ENCODE measurements at regions not wholly inside any gene's neighbourhood (a gene's known extent, or its start where the extent isn't known, plus 50 kb on each side); places are given as distances from the start of the nearest gene placed in this dataset.

DNA sequence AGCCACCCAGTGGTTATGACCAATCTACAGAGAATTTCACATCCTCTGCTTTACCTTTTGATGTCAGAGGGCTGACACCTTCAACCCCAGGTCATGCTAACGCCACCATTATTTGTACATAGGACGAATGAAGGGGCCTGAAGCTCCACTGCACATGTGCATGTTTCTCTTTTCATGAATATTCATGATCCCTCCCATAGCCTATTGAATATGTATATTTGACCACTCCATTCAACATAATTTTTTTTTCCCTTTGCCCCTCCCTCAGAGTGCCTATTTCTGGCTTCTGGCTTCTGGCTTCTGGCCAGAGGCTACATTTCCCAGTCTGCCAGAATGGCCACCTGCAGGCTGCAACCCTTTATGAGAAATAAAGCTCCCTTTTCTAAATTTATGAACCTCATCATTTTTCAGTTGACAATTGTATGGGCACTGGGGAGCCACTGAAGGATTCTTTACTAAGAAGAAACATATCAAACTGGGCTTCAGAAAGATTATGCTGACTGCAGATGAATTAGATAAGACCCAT, 406.7 kb downstream of the SIPA1L2 start:
- DNase-seq (ENCODE audit: low read depth in 4 of 4, low spot score in 2 of 4), result no peak

GRCh38 chr1:232222614-232223013, 407.3 kb downstream of the SIPA1L2 start:
- no peak for DNase-seq (ENCODE audit: low read depth in 4 of 4, low spot score in 2 of 4)

DNA sequence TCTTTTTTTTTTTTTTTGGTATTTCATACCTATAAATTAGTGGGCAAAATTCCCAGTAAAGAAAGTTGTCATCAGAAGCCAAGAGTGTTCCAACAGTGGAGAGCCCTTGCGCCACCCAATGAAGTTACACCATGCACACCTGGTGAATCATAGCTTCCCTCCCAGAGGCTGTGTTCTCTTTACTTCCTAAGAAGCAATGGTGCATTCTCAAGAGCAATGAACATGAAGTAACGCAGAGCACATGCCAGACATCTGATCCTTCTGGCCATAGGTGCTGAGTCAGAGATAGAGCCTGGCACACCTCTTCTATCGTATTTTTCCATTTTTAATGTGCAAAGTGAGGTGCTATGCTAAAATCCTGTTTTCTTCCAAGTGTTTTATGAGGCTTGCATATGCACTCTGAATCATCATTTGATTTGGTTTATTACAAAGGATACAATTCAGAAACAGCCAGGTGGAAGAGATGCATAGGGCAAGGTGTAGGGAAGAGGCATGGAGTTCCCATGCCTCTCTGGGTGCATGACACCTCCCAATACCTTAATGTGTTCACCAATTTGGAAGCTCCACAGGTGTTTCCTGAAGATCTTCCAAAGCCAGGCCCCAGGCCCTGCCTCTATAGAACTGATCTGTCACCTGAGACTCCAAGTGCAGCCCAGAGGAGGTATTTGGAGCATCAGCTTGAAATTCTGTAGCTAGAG, 408.0 kb downstream of the SIPA1L2 start:
- DNase-seq (ENCODE audit: low read depth in 4 of 4, low spot score in 2 of 4), result no peak

- no peak for DNase-seq (ENCODE audit: low read depth in 4 of 4, low spot score in 2 of 4)
These were observed 410.7 kb downstream of the SIPA1L2 start for GRCh38 chr1:232218955-232219865.

DNA sequence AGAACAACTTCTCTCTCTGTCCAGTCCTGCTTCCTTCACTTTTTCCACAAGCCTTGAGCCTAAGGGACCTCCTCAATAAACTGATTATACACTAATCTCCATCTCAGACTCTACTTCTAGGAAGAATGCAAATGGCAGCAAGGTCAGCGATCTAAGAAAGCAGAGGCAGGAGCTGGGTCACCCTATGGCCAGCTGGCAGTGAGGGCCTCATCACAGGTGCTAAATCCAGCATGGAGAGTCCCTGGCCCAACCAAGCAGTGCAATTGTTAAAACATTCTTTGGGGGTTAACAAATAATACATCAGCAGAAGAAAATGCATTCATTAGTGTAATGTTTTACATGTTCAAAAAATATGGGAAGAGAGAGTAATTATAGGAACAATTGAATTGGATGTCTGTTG, 416.0 kb downstream of the SIPA1L2 start:
- DNase-seq (ENCODE audit: low read depth in 4 of 4, low spot score in 2 of 4), result no peak

DNA sequence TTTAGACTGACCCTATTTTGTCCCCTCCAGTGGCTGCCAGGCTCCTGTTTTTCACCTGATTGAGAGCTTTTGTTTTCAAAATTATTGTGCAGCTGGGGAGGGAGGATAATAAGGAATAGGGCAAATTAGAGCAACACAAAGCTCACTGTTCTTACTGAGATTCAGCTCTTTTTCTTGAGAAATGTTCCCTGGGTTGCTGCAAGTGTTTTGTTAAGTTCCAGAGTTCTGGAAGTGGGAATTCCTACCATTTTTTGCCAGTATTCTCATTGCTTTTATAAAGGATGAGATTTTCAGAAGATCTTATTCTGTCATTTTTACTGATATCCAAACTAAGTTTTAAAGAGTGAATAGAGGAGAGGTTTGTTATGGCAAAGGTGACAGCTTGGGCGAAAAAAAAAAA, 417.7 kb downstream of the SIPA1L2 start:
- DNase-seq (ENCODE audit: low read depth in 4 of 4, low spot score in 2 of 4), result no peak

DNA sequence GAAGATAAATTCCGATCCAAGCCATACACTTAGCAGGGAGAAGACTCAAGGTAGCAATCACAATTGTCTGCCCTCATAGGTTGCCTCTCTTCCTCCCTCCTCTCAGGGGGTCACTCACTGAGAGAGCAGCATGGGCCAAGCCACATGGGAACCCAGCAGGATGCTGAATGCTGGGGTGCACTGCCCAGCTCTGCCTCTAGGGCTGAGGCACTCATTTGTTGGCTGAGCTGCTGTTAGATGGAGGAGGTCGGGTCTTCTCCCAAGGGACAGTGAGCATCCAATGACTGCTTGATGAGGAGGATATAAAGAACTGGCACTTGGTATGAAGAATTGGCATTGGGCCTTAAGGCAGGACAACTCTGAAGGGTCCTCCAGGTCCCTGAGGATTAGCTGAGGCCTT, 418.8 kb downstream of the SIPA1L2 start:
- no peak for DNase-seq (ENCODE audit: low read depth in 4 of 4, low spot score in 2 of 4)

DNA sequence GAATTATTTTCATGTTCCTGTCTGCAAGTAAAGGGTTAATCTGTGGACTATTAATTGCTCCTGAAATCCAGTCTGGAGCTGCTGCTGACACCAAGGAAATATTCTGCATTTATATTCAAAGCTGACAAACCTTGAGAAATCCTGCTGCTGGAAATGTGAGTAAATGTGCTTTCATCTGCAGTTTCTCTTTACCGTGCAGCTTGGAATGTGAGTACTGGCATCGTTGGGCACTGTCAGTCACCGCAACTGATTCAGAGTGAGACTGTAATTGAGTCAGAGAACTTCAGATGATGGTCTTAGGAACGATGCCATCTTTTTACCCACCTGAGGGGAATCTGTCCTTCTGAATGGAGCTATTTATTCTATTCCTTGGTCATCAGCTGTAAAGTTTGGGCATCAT, 420.6 kb downstream of the SIPA1L2 start:
- no peak for DNase-seq (ENCODE audit: low read depth in 4 of 4, low spot score in 2 of 4)

- no peak for DNase-seq (ENCODE audit: low read depth in 4 of 4, low spot score in 2 of 4)
These were observed 422.7 kb downstream of the SIPA1L2 start for GRCh38 chr1:232207073-232207866.

DNA sequence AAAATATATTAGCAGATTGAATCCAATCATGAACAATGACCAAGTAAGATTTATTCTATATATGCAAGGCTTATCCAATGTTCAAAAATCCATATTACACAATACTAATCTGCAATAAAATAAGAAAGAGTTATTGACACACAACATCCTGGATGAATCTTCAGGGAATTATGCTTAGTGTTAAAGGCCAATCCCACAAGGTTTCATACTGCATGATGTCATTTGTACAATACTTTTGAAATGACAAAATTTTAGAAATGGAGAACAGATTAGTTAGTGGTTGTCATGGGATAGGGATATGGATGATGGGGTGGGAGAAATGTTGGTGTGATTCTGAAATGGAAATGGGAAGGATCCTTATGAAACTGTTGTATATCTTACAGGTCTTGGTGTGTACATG, 425.7 kb downstream of the SIPA1L2 start:
- no peak for DNase-seq (ENCODE audit: low read depth in 4 of 4, low spot score in 2 of 4)

DNA sequence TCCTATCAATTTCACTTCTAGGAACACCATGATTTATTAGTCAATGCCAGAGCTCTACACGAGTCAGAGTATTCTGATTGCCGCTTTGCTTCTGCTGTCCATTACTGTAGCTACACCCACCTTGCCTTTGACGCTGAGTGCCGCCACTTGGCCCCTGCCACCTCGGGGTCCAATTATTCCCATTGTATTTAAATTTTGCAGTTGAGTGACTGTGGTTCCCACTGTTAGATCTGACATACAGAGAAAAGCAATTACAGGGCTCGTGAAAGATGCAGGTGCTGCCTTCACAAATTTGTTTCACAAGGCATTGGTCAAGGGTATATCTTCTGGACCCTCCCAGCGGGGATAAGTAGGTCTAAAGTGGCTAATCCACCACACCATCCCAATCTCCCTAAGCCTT, 428.9 kb downstream of the SIPA1L2 start:
- DNase-seq (ENCODE audit: low read depth in 4 of 4, low spot score in 2 of 4), result no peak

- no peak for DNase-seq (ENCODE audit: low read depth in 4 of 4, low spot score in 2 of 4)
These were observed 433.9 kb downstream of the SIPA1L2 start for GRCh38 chr1:232196042-232196441.

- DNase-seq (ENCODE audit: low read depth in 4 of 4, low spot score in 2 of 4), result no peak
These were observed 435.5 kb downstream of the SIPA1L2 start for GRCh38 chr1:232194424-232194823.

DNA sequence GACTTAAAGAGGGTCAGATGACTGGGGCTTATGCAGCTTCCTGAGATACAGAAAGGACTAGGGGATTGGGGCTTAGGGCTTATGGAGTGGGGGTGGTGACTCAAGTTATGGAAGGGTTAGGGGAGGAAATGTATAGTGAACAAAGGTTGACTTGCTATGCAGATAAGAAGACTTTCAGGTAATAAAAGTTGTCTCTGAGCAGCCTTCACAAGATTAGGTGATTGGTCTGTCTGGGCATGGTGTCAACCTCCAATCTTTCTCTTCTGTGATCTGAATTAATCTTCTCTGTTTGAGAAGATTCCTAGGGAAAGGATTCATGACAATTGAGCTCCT, 436.5 kb downstream of the SIPA1L2 start:
- DNase-seq (ENCODE audit: low read depth in 4 of 4, low spot score in 2 of 4), result no peak

DNA sequence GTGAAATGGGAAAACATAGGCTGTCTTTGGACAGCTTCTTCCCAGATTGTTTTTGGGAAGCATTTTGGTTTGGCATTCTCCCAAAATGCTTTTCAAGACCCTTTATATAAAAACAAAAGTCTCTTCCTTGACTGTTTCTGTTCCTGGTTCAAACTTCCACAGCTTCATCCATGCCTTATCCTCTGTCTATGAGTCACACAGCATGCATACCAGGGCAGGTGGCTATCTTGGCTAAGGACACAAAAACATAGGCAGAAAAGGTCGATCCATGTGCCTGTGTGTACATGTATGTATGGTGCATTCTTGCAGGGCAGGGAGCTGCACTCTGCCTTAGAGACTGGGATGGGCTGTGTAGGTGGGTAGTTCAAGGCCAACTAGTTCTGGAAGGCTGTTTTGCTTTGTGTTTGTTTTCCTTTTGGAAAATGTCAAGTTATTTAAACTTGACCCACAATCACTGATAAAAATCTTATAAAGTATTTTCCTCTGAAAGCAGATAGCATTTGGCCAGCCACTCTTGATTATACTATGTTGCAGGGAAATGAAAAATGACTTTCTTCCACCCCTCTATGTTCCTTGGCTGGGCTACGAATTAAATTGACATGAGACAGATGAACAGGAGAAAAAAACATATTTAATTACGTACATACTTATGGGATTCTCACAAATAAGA, 437.0 kb downstream of the SIPA1L2 start:
- no peak for DNase-seq (ENCODE audit: low read depth in 4 of 4, low spot score in 2 of 4)

DNA sequence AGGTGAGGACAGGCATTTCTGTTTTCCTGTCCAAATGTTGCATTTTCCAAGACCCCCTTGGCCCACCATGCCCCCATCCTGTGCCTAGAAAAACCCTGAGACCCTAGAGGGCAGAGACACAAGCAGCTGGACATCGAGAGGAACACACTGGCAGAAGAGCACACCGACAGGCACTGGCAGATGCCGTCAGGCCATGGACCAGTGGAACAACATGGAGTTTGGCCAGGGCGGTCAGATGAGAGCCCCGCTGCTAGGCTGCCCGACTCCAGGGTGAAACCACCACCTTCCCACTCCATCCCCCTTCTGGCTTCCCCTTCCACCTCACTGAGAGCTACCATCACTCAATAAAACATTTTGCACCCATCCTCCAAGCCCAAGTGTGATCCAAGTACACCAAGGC, 438.4 kb downstream of the SIPA1L2 start:
- no peak for DNase-seq (ENCODE audit: low read depth in 4 of 4, low spot score in 2 of 4)

DNA sequence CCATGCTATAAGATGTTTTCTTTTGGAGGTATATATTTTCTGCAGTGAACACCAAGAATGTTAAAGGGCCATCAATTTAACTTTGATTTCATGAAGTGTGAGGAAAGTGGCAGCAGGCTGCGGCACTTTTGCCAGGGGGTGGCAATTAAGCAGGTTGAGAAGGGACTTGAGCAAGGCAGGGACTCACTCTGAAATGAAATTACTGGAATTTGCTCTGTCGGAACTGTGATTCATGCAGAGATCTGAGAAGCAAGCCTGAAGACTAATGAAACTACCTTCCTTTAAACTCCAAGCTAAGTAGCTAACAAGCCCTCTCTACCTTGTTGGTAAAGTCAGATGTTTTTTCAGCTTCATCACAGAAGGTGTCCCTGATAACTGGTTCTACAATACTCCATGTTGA, 441.6 kb downstream of the SIPA1L2 start:
- DNase-seq (ENCODE audit: low read depth in 4 of 4, low spot score in 2 of 4), result no peak

DNA sequence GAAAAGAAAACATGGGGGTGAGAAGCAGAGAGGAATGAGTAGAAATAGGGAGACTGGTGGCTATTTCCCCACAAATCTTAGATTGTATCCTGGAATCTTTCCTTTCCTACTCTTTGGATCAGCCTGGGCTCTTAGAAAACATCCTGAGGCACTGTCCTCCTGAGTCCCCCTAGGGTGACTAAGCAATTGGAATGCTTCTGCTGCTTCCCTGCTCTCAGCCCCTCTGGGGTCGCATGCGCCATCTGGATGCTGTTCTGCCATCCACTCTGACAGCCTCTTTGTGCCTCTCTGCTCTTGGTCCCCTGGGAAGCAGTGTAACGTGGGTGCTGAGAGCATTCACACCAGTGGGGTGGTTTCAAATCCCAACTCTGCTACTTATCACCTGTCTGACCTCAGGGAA, 443.0 kb downstream of the SIPA1L2 start:
- DNase-seq (ENCODE audit: low read depth in 4 of 4, low spot score in 2 of 4), result no peak

DNA sequence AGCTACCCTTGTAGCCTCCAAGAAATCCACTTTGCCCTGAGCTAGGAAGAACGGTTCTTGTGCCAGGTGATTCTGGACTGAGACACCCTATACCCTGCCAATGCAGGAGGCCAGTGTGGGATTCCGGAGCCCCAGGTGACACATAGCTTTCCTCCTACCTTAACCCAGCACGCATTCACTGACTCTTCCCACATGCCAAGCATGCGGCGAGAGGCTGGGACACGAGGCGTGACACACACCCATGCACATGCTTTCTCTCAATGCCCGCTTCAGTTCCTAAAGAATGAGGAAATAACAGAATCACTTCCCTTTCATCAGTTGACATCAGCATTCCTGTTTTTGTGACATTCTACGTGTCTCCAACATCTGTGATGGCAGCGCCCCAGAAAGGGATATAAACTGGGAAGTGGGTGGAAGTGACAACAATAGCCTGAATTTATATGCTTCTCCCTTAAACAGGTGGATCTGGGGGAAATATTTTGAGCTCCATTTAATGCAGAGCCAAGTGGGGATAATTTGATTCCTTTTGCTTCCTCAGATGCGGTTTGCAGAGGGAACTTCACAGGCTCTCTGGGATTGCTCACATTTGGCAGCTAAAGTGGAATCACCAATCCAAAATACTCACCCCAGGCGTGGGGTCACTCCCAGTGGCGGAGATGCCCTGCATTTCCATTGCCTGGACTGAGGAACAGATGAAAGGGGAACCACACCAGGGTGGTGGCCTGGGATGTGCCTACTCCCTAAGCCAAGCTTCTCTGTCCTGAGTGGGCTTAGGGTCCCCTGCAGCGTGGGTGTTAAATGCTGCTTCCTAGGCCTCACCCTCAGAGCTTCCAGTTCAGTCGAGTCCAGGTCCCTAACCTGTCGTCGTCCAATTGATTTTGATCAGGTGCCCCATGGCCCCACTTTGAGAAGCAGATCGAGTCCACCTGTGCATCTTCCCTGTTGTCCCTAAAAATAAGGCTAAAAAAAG, 445.1 kb downstream of the SIPA1L2 start:
- no peak for DNase-seq (ENCODE audit: low read depth in 4 of 4, low spot score in 2 of 4)
